ENCODE measurements at regions not wholly inside any gene's neighbourhood (a gene's known extent, or its start where the extent isn't known, plus 50 kb on each side); places are given as distances from the start of the nearest gene placed in this dataset.

DNA sequence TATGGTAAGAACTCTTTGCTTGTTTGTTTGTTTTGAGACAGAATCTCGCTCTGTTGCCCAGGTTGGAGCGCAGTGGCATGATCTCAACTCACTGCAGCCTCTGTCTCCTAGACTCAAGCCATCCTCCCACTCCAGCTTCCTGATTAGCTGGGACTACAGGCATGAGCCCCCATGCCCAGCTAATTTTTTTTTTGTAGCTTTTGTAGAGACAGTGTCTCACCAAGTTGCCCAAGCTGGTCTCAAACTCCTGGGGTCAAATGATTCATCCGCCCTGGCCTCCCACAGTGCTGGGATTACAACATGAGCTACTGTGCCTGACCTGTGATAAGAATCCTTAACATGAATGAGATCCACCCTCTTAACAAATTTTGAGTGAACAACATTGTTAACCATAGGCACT lies 183.9 kb upstream of the TSHZ3 start:
- TF ChIP-seq, protein P1, sequence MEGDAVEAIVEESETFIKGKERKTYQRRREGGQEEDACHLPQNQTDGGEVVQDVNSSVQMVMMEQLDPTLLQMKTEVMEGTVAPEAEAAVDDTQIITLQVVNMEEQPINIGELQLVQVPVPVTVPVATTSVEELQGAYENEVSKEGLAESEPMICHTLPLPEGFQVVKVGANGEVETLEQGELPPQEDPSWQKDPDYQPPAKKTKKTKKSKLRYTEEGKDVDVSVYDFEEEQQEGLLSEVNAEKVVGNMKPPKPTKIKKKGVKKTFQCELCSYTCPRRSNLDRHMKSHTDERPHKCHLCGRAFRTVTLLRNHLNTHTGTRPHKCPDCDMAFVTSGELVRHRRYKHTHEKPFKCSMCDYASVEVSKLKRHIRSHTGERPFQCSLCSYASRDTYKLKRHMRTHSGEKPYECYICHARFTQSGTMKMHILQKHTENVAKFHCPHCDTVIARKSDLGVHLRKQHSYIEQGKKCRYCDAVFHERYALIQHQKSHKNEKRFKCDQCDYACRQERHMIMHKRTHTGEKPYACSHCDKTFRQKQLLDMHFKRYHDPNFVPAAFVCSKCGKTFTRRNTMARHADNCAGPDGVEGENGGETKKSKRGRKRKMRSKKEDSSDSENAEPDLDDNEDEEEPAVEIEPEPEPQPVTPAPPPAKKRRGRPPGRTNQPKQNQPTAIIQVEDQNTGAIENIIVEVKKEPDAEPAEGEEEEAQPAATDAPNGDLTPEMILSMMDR (conservative IDR thresholded peaks at IDR 0.05; ENCODE audit: low read depth, low read length): no peak
- no peak for TF ChIP-seq POLR2A (IDR thresholded peaks at IDR 0.05; ENCODE audit: low read depth, low read length)
- TF ChIP-seq MXI1 (IDR thresholded peaks at IDR 0.05; ENCODE audit: borderline replicate concordance, low read depth, low read length): no peak

Measured in IMR-90 (cell line).